ENCODE measurements at regions not wholly inside any gene's neighbourhood (a gene's known extent, or its start where the extent isn't known, plus 50 kb on each side); places are given as distances from the start of the nearest gene placed in this dataset.
A peak's percentile ranks its signal among the peaks of the same experiment; 100 is the strongest.

DNA sequence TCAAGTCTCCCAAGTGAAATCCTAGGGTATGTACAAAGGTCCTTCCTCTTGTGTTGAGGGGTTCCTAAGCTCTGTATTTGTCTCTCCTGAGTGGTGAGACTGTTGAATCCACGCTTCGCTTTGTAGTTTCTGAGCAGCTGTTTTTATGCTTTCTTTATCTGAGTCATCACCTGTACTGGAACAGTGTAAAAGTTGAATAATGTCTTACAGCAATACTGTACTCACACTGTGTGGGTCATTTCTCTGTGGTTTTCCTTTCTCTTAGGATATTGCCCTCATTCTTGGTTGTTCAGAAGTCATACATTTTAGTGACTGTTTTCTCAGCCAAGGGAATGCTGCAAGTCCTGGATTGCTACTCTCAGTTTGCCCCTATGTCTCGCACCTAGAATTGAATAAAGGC, 1596.6 kb downstream of the SLITRK5 start:
- no peak for DNase-seq

DNA sequence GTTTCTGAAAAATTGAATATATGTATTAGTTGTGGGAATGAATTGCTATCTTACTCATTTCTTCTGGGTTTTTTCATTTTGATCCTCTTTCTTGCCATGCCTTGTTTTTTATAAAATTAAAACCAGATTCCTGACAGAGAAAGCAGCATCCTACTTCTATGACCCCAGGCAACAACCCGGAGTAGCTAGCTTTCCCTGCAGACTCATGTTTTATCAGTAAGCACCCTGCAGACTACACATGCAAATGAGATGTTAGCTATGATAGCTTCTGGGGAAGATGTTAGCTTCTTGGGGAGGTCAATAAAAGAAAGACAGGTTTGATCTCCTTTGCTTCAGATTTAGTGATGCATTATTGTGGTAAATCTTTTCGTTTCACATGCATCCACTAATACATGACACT, 1598.6 kb downstream of the SLITRK5 start:
- DNase-seq = no peak

DNA sequence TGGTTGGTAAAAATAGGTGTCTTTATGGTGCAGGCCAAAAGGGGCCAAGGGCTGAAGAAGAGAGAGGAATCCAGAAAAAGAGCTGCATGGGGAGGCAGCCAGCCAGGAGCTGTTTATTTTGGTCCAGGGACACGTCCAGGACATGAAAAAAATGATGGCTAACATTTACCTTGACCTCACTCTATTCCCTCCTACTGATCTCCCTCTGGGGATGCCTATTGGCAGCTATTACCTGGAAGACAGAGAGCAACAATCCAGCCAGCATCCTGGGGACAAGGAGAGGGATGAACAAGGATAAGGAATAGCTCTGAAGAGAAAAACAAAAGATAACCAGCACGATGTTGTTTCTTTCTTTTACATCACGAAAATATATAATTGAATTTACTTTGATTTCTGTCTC, 1599.6 kb downstream of the SLITRK5 start:
- DNase-seq = no peak

DNA sequence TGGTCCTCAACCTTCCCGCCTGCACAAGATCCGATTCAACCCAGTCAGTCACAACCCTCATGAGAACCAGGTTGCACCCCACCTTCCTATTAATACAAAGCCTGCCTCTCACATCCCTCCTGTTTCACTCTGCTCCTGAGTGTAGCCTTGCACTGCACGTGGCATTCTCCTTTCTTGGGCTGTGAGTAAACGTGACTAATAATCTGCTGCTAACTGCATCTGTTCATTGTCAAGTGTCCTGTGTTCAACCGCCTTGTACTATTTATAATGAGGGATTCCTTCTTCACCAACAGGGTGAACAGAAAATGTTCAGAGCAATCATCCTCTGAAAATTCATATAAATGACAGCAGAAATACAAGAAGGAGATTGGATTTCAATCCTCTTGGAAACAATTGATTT, 1608.2 kb downstream of the SLITRK5 start:
- DNase-seq = no peak

DNA sequence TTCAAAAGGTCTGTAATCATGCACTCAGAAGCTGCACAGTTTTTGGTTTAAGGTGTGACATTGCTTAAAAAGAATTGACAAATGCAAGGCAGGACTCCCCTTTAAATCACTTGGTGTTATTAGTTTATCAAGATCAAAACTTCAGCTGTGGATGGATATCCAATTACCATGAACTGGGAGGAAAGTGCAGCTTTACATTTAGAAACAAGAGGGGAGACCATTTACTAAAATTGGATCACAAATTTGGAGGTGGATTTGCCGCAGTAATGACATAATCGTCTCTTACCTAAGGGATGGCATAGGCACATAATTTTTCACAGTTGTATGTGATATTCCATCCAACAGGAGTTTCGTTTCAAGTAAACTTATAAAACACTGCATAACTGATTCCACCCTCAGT, 1610.2 kb downstream of the SLITRK5 start:
- no peak for DNase-seq

DNA sequence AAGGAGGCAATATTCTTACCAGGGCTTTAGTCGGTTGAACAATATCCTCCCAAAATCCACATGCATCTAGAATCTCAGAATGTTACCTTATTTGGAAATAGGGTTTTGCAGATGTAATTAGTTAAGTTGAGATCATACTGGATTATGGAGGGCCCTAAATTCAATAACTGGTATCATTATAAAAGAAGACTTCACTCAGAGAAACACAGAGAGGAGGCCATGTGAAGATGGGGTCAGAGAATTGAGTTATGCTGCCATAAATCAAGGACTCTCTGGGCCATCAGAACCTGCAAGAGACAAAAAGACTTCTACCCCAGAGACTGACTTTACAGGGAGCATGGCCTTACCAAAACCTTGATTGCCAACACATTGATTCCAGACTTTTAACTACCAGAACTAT, 1611.1 kb downstream of the SLITRK5 start:
- DNase-seq = no peak

DNA sequence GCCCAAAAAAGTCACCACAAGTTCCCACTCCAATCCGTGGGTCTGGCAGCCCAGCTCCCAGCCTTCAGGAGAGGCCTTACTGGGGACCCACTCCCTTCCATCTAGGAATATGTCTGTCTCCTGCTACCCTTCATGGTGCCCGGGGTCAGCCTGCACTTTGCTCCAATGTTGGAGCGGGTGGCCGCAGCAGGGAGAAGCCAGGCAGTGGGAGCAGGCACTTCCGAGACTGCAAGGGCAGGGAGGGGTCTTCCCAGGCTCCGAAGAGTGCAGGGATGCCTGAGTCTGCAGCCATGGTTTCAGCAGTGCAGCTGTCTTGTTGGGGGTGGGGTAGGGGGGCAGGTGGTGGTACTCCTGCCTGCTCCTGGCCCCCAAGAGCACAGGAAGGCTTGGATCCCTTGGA, 1616.2 kb downstream of the SLITRK5 start:
- no peak for DNase-seq

DNA sequence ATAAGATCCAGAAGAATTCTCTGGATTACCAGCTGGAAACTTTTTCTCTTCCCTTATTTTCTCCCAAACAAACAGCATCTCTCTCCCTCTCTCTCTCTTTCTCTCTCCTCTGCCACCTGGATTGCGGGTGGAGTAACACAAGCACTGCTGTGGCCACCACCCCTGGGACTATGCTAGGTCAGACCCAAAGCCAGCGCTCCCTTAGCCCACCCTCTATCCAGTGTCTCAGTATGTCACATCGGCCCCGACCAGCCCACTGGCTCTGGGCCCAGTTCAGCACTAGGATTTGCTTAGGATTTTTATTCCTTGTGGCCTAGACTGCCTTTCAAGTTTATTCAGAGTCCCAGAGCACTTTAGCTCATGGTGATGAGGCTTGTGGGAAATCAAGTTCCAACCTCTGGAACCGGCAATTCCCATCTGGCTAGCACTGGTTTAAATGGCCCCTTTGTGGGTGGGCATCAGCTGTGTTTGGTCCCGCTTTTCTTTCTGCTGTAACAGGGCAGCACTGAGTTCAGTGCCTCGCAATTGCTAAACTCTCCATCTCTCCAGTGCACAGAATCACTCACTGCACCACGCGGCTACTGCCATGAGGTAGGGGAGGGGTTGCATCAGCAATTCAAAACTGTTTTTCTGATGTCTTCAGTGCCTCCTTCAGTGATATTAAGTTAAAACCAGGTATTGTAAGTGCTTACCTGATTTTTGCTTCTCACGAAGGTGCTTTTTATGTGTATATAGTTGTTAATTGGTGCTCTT, 1623.1 kb downstream of the SLITRK5 start:
- DNase-seq = no peak

DNA sequence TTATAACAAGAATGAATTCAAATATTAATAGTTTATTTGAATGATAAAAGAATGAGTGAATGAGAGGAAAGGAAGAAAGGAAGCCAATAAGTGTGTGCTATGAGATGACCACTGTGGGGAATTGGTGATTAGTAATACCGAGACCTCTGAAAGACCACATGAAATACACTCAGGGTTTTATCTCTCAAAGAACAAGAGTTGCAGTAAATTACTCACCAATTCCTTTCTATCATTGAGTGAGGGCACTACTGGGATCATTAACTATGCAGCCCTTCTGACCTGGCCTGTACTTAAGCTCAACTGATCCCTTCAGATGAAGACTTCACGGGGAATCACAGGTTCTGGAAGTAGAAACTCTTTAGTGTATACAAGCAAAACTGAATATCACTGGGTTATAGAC, 1636.1 kb downstream of the SLITRK5 start:
- DNase-seq = no peak

DNA sequence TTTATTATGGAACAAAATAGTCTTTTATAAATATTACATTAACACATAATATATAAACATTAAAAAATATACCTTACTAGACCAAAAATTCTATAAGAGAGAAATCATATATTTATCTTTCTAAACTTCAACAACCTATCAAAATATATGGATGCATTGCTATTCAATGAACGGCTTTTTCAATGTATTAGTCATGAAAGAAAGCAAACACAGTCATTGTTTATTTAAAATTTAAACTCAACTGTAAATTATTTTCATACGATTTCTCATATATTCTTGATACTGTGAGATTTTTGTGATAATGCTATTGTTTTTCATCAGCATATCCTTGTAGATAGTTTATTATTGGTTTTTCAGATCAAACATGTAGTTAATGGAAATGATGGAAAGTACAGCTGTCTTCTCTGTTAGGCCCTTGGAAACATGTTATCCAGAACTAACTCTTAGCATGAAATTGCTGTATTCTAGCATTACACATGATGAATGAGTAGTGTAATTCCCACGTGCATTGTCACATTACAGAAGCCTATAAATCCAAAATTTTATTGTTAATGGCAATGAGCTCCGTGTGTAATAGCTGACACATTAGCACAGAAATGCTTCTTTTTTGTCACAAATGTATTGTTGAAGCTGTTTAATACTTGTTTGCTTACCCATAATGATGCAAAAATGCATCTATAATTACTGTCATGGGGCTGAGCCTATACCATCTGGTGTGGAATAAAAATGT, 1639.9 kb downstream of the SLITRK5 start:
- DNase-seq = no peak

DNA sequence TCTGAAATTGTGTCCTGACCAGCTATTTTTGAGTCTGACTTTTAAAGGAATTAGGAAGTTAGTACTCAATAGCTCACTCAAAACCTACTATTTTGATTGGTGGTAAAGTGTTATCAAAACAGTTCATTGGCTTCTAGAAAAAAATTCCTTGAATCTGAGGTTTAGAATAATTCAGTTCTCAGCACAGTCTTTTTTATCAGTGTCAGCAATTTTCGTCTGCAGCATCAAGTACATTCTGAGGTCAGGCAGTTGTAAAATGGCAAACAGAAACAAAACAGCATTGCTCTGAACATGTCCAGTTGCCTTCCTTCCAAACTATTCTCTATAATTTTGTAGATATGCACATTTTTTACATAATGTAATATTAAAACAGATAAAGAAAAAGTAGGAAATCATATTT, 1644.1 kb downstream of the SLITRK5 start:
- DNase-seq = no peak

DNA sequence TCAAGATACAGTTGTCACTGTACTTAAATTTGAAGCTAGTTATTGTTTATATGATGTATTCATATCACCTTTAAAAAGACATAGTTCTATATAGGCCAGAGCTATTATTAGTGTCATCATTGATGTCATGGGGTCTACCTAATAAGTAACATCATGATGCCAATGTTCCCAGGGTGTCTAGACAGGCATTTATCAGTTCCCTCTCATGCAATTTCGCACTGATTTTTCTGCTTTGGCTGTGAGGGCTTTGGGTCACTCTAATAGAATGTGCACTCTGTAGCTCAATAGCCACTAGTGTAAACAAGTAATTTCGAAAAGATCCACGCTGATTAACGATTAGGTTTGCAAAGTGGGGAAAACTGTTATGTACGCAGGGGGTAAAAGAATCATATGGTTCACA, 1651.3 kb downstream of the SLITRK5 start:
- no peak for DNase-seq

DNA sequence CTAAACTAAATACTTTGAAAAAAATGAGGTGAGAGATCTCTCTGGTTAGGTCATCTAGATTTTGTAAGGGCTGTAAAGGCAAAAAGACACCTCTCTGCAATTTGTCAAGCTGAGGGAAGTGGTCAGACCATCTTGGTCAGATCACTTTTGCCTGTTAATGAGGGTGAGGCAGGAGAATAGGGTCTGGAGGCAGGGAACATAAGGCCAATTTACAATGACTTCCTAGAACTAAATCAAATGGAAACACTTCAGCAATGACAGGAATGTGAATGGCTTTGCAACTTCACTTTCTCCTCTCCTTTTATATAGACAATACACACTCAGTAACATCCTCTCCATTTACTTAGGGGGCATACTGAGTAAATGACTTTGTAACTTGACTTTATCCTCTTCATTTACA, 1653.4 kb downstream of the SLITRK5 start:
- no peak for DNase-seq

DNA sequence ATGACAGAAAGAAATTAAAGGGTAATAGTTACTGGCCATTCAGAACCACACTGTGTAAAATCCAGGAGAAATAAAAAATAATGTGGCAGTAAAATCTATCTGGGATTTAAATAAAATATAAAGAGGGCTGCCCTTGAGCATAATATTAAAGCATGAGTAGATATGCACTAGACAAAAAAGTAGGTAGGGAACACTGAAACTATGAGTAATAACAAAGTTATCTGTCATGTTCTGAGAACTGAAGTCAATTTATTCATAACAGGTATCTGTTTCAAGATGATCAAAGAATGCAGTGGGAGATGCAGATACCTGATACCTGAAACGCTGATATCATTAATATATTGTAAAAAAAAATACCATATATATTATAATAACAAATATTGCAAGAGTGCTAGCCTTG, 1672.0 kb downstream of the SLITRK5 start:
- no peak for DNase-seq

DNA sequence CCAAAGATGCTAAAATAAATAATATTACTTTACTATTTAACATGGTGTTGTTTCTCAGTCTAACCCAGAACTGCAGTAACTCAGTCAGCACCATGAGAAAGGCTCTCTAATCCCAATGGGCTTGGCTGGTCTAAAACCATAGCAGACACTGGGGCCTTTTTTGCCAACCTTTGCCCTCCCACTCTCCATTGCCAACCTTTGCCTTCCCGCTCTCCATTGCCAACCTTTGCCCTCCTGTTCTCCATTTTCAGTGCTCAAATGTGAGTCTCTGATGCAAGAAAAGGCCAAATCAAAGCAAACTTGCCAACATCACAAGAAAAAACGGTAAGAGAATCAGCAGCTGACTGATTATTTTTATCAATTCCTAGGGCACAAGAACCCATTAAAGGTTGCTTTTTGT, 1681.2 kb downstream of the SLITRK5 start:
- no peak for DNase-seq

DNA sequence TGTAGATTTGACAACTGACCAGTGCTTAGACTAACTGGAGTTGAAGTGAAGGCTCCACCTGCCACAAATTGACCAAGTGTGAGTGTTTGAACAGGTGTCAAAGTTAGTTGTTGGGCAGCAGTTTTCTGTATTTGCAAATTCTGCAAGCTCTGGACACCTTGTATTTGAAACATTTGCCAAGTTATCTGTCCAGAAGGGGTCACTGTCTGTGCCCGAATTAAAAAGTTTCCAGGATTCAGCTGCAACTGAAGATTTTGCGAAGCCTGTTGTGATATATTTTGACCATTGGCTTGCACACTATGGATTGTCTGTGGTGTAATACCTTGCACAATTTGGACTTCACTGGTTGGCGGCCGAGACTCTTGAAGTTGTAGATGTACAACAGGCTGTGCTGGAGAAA, 1690.7 kb downstream of the SLITRK5 start:
- no peak for DNase-seq

DNA sequence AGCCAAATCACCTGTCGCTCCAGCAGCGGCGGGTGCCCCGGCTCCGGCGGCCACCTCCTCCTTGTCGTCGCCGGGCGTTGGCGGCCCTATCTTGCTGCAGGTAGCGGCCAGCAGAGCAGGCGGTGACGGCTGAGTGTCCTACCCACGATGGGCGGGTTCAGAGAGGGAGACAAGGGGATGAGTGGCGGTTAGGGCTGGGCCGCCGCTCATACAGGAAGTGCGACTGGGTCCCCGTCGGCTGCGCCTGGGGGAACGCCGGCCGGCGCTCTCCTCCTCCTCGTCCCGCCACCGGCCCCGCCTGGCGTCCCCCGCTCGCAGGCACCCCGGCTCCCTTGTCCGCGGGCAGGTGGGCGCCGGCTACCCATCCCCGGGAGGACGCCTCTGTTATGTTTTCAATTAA, 1692.0 kb downstream of the SLITRK5 start:
- DNase-seq = no peak

DNA sequence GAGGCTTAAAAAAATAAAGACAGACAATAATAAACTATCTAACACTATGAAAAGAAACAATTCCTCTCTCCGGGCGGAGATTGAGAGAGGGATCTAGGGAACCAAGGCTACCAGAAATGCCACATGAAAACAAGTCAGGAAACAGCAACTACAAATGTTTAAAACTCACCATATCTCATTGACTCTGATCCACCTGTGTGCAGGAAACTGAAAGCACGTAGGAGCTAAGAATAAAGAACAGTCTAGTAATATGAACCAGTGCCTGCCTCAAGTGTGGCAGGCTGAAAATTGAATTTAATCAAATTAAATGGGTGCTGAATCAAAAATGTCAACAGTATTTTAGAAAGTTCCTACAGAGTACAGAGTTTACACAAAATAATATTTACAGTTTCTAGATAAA, 1701.0 kb downstream of the SLITRK5 start:
- DNase-seq = no peak

DNA sequence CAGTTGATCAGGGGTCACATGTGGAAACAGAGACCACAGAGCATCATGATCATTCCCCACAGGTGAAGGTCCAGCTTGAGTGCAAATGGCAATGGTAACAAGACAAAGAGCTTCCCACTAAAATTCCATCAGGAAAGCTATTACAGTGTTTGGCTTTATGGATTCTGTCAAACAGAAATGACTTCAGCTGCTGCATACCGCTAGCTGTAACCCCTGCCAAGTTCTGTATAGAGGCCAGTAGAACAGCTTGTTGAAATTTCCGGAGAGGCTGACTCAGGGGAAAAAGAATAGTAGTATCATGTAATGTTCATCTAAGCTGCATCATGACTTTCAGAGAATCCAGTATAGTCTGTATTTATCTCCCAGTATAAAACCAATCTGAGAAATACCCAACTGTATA, 1704.7 kb downstream of the SLITRK5 start:
- no peak for DNase-seq

DNA sequence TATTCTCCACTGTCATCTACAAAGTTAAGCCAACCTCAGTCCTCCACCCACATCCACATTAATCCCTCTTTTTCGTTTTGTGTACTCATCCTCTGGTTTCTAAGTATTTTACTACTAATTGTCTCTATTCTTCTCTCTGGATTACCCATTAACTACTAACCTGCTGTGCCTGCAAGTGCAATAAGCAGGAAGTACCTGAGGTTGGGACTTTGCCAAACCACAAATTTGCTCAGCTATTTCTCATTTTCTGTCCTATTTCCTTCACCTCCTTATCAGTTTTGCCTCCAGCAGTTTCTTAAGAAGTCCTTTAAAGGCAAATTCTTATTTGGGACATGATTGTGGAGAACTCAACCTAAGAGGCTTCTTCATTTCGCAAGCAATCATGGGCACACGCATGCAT, 1708.9 kb downstream of the SLITRK5 start:
- DNase-seq = peak; percentile 86

DNA sequence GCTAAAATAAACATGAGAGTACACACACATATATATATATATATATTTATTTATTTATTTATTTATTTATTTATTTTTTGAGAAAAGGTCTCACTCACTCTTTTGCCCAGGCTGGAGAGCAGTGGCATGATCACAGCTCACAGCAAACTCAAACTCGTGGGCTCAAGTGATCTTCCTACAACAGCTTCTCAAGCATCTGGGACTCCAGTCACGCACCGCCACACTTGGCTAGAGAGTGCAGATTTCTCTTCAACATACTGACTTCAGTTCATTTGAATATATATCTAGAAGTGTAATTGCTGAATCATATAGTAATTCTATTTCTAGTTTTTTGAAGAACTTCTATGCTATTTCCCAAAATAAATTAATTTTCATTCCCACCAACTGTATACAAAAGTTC, 1711.8 kb downstream of the SLITRK5 start:
- DNase-seq = no peak

DNA sequence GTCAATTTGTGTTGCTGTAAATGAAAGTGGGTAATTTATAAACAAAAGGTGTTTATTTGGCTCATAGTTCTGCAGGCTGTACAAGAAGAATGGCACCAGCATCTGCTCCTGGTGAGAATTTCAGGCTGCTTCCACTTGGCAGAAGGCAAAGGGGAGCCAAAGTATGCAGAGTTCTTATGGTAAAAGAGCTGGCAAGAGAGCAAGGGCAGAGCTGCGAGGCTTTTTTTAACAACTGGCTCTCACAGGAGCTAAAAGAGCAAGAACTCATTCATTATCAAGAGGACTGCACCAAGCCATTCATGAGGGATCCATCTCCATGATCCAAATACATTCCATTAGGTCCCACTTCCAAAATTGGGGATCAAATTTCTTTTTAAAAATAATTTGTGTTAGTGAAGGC, 1712.7 kb downstream of the SLITRK5 start:
- no peak for DNase-seq

DNA sequence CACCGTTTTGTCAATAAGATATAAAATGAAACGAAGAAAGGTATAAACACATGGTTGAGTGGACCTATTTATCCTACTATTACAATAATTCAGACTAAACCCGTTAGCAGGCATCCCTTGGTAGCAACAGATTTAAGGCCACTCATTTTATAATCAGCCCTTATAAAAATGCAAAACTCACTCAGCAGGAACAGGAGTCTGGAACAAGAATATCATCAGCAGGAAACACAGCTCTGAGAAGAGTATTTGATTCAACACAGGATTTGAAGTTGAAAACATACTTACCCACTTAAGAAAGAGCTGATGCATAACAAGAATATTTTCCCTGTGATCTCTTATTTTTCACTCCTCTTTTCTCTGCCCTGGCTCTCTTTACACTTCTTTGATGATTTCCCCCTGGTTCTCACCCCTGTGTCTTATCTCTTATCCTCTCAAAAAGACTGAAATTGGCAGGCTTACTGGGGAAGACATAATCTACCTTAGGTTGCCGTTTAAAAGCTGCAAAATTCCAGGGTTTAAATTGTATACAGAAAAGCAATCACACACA, 1722.7 kb downstream of the SLITRK5 start:
- no peak for DNase-seq

DNA sequence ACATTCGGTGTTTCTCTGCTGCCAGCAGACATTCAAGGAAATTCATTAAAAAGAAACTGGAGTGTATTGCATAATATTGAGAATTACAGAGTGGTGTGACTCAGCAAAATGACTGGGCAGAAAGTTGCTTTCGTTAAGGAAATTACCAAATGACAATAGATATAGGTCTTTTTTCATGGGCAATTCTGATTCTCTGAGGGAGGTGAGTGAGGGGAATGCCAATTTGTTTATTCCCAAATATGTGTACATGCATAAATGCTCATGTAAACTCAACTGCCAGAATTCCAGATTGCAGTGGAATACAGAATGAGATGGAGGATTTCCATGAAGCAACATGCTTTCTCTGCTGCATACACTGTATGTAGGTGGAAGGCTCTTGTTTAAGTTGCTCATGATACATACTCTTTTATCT, 1730.1 kb downstream of the SLITRK5 start:
- no peak for DNase-seq

DNA sequence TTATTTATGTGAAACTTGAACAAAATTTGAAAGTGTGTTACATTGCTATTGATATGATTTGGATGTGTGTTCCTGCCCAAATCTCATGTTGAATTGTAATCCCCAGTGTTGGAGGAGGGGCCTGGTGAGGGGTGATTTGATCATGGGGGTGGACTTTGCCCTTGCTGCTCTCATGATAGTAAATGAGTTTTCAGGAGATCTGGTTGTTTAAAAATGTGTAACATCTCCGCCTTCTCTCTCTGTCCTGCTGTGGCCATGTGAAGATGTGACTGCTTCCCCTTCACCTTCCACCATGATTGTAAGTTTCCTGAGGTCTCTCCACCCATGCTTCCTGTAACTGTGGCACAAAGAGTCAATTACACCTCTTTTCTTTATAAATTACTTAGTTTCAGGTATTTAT, 1731.0 kb downstream of the SLITRK5 start:
- no peak for DNase-seq
